GM12878 (cell line): ENCODE measurements at regions not wholly inside any gene's neighbourhood (a gene's known extent, or its start where the extent isn't known, plus 50 kb on each side); places are given as distances from the start of the nearest gene placed in this dataset.

Experiments used
- ASH2L ChIP-seq: fragments of 300-600, 200-600 bp; sonication (generic); IDR thresholded peaks from 2 replicates; pipeline ENCODE4 v1.6.1; 2017; ENCODE audit warnings: low read depth, mild to moderate bottlenecking, borderline replicate concordance
- BRCA1 ChIP-seq: IDR thresholded peaks from 2 replicates; pipeline ENCODE4 v1.6.1; 2011; ENCODE audit warnings: low read depth, low read length, improper control_type of control experiment
- EED ChIP-seq: sonication (generic); IDR thresholded peaks from 2 replicates; pipeline ENCODE4 v1.6.1; 2016; ENCODE audit warnings: antibody characterized with exemption, low read depth
- ESRRA ChIP-seq: IDR thresholded peaks from 2 replicates; pipeline ENCODE4 v1.6.1; 2012; ENCODE audit warnings: mild to moderate bottlenecking, low read length, improper control_type of control experiment
- HSF1 ChIP-seq: fragments of 150-350 bp; IDR thresholded peaks from 2 replicates; pipeline ENCODE4 v1.6.1; 2014; ENCODE audit warnings: mild to moderate bottlenecking, low read depth, low read length
- JUNB ChIP-seq: IDR thresholded peaks from 2 replicates; pipeline ENCODE4 v1.6.1; 2016; ENCODE audit warnings: antibody characterized with exemption, mild to moderate bottlenecking
- LARP7 ChIP-seq: fragments of 450-650 bp; IDR thresholded peaks from 2 replicates; pipeline ENCODE4 v1.6.1; 2017; ENCODE audit warnings: mild to moderate bottlenecking
- NFYA ChIP-seq: IDR thresholded peaks from 2 replicates; pipeline ENCODE4 v1.6.1; 2011; ENCODE audit warnings: low read depth, mild to moderate bottlenecking, low read length, improper control_type of control experiment, borderline replicate concordance
- NR2F1 ChIP-seq: fragments of 450-650 bp; conservative IDR thresholded peaks from 2 replicates; pipeline ENCODE4 v1.6.1; 2017; ENCODE audit warnings: mild to moderate bottlenecking
- PAX8 ChIP-seq: fragments of 450-650 bp; IDR thresholded peaks from 2 replicates; pipeline ENCODE4 v1.6.1; 2017; ENCODE audit warnings: mild to moderate bottlenecking, moderate library complexity
- RFX5 ChIP-seq: IDR thresholded peaks from 2 replicates; pipeline ENCODE4 v1.6.1; 2011; ENCODE audit warnings: low read depth, low read length, improper control_type of control experiment
- SP1 ChIP-seq: IDR thresholded peaks from one replicate; pipeline ENCODE4 v1.6.1; 2011; ENCODE audit warnings: low read depth, low read length
- SUZ12 ChIP-seq: fragments of 200-600 bp; sonication (generic); IDR thresholded peaks from one replicate; pipeline ENCODE4 v1.6.1; 2018; ENCODE audit warnings: antibody characterized with exemption, mild to moderate bottlenecking; ENCODE audit not compliant: unreplicated experiment
- TAF1 ChIP-seq: IDR thresholded peaks from 2 replicates; pipeline ENCODE4 v1.6.1; 2011; ENCODE audit warnings: mild to moderate bottlenecking, low read depth, low read length, borderline replicate concordance
- TCF7 ChIP-seq: IDR thresholded peaks from 2 replicates; pipeline ENCODE4 v1.6.1; 2014; ENCODE audit warnings: antibody characterized with exemption, borderline replicate concordance
- ZBED1 ChIP-seq: IDR thresholded peaks from 2 replicates; pipeline ENCODE4 v1.6.1; 2016; ENCODE audit warnings: borderline replicate concordance
- ZNF274 ChIP-seq: IDR thresholded peaks from one replicate; pipeline ENCODE4 v1.8.0; 2011; ENCODE audit not compliant: insufficient read length, insufficient read depth
- ZNF687 ChIP-seq: fragments of 450-650 bp; IDR thresholded peaks from 2 replicates; pipeline ENCODE4 v1.6.1; 2017; ENCODE audit warnings: mild to moderate bottlenecking, moderate library complexity
- ZSCAN29 ChIP-seq: fragments of 450-650 bp; IDR thresholded peaks from 2 replicates; pipeline ENCODE4 v1.6.1; 2017; ENCODE audit warnings: mild to moderate bottlenecking, moderate library complexity
- TF ChIP-seq, protein P1 (sequence below): fragments of 450-650 bp; IDR thresholded peaks from 2 replicates; pipeline ENCODE4 v1.6.1; 2017; ENCODE audit warnings: antibody characterized with exemption, mild to moderate bottlenecking, moderate library complexity
- TF ChIP-seq, protein P2 (sequence below): IDR thresholded peaks from 2 replicates; pipeline ENCODE4 v1.6.1; 2012; ENCODE audit warnings: low read depth, low read length, improper control_type of control experiment

- TF ChIP-seq, protein P1, sequence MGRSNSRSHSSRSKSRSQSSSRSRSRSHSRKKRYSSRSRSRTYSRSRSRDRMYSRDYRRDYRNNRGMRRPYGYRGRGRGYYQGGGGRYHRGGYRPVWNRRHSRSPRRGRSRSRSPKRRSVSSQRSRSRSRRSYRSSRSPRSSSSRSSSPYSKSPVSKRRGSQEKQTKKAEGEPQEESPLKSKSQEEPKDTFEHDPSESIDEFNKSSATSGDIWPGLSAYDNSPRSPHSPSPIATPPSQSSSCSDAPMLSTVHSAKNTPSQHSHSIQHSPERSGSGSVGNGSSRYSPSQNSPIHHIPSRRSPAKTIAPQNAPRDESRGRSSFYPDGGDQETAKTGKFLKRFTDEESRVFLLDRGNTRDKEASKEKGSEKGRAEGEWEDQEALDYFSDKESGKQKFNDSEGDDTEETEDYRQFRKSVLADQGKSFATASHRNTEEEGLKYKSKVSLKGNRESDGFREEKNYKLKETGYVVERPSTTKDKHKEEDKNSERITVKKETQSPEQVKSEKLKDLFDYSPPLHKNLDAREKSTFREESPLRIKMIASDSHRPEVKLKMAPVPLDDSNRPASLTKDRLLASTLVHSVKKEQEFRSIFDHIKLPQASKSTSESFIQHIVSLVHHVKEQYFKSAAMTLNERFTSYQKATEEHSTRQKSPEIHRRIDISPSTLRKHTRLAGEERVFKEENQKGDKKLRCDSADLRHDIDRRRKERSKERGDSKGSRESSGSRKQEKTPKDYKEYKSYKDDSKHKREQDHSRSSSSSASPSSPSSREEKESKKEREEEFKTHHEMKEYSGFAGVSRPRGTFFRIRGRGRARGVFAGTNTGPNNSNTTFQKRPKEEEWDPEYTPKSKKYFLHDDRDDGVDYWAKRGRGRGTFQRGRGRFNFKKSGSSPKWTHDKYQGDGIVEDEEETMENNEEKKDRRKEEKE = no peak
- TF ChIP-seq ZNF274 (no peak), ESRRA (no peak), SP1 (no peak), JUNB (no peak), EED (peak; percentile 58; the same call in 1 of the 2 replicates), LARP7 (no peak; the same call in 1 of the 2 replicates), HSF1 (no peak), BRCA1 (no peak), TCF7 (no peak), SUZ12 (no peak), NR2F1 (peak; percentile 34; the same call in 1 of the 2 replicates), PAX8 (no peak), ZNF687 (no peak), ASH2L (no peak), ZBED1 (no peak), ZSCAN29 (no peak), RFX5 (no peak), NFYA (no peak), TAF1 (no peak)
- TF ChIP-seq, protein P2, sequence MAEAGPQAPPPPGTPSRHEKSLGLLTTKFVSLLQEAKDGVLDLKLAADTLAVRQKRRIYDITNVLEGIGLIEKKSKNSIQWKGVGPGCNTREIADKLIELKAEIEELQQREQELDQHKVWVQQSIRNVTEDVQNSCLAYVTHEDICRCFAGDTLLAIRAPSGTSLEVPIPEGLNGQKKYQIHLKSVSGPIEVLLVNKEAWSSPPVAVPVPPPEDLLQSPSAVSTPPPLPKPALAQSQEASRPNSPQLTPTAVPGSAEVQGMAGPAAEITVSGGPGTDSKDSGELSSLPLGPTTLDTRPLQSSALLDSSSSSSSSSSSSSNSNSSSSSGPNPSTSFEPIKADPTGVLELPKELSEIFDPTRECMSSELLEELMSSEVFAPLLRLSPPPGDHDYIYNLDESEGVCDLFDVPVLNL = no peak
Measured at GRCh38 chr17:77494664-77495435, 354.1 kb downstream of the SEC14L1 start (continued).
